GM23248 (cell line): ENCODE measurements at regions not wholly inside any gene's neighbourhood (a gene's known extent, or its start where the extent isn't known, plus 50 kb on each side); places are given as distances from the start of the nearest gene placed in this dataset.

Source experiments
- DNase-seq: peaks from one replicate; pipeline ENCODE4 v3.0.0-alpha.2; 2015
- H2AFZ ChIP-seq: fragments of 200-600 bp; sonication (generic); 2 replicates; pipeline ENCODE4 v1.6.1; 2016; ENCODE audit warnings: antibody characterized with exemption
- H3F3A ChIP-seq: fragments of 200-600 bp; sonication (generic); 2 replicates; pipeline ENCODE4 v1.6.1; 2016; ENCODE audit warnings: mild to moderate bottlenecking, antibody characterized with exemption, mixed run types; ENCODE audit not compliant: insufficient read depth
- H3K27ac ChIP-seq: fragments of 200-600 bp; sonication (generic); 2 replicates; pipeline ENCODE4 v1.5.1; 2016; ENCODE audit warnings: mild to moderate bottlenecking
- H3K27me3 ChIP-seq: fragments of 200-600 bp; sonication (generic); replicated peaks from 2 replicates; pipeline ENCODE4 v1.6.1; 2016; ENCODE audit warnings: mild to moderate bottlenecking; ENCODE audit not compliant: insufficient read depth
- H3K36me3 ChIP-seq: fragments of 200-600 bp; sonication (generic); 2 replicates; pipeline ENCODE4 v1.6.1; 2016; ENCODE audit warnings: low read depth, mild to moderate bottlenecking
- H3K4me1 ChIP-seq: fragments of 200-600 bp; sonication (generic); 2 replicates; pipeline ENCODE4 v1.6.1; 2016; ENCODE audit warnings: mild to moderate bottlenecking; ENCODE audit not compliant: insufficient read depth
- H3K4me2 ChIP-seq: fragments of 200-600 bp; sonication (generic); one replicate; pipeline ENCODE4 v1.6.1; 2016; ENCODE audit warnings: mild to moderate bottlenecking; ENCODE audit not compliant: unreplicated experiment
- H3K4me3 ChIP-seq: fragments of 200-600 bp; sonication (generic); 2 replicates; pipeline ENCODE4 v1.5.1; 2016; ENCODE audit warnings: mild to moderate bottlenecking
- H3K79me2 ChIP-seq: fragments of 200-600 bp; sonication (generic); 2 replicates; pipeline ENCODE4 v1.6.1; 2016; ENCODE audit warnings: mild to moderate bottlenecking; ENCODE audit not compliant: insufficient read depth
- H3K9ac ChIP-seq: fragments of 200-600 bp; sonication (generic); 2 replicates; pipeline ENCODE4 v1.6.1; 2016; ENCODE audit warnings: mild to moderate bottlenecking
- H3K9me2 ChIP-seq: fragments of 200-600 bp; sonication (generic); 2 replicates; pipeline ENCODE4 v1.6.1; 2016; ENCODE audit warnings: mixed run types, mild to moderate bottlenecking, moderate library complexity; ENCODE audit not compliant: insufficient read depth
- H3K9me3 ChIP-seq: fragments of 200-600 bp; sonication (generic); one replicate; pipeline ENCODE4 v1.6.1; 2017; ENCODE audit warnings: low read depth
- H4K20me1 ChIP-seq: fragments of 200-600 bp; sonication (generic); 2 replicates; pipeline ENCODE4 v1.6.0; 2016; ENCODE audit not compliant: insufficient read depth
- EZH2 ChIP-seq: fragments of 200-600 bp; sonication (generic); IDR thresholded peaks from 2 replicates; pipeline ENCODE4 v1.6.1; 2018; ENCODE audit warnings: antibody characterized with exemption, mild to moderate bottlenecking; ENCODE audit not compliant: insufficient read depth, poor library complexity, severe bottlenecking
- EZH2phosphoT487 ChIP-seq: fragments of 200-600 bp; sonication (generic); IDR thresholded peaks from 2 replicates; pipeline ENCODE4 v1.6.1; 2018; ENCODE audit warnings: antibody characterized with exemption, moderate library complexity, mild to moderate bottlenecking, low read depth; ENCODE audit not compliant: insufficient read depth
- WGBS, 2 experiments: methylation state at CpG; one replicate each; pipeline ENCODE4 v1.1.6; 2015 to 2017; ENCODE audit warnings: low lambda C conversion rate in 2 of 2, low coverage in 1 of 2; ENCODE audit errors: missing lambda C conversion rate in 2 of 2; 5-methylcytosine and 5-hydroxymethylcytosine counted together
- in situ Hi-C: fragments of 300-500 bp; cut with MboI; formaldehyde crosslinking; loops from 2 replicates; pipeline ENCODE4 v1.15.0; 2020

GRCh38 chr6:159357211-159357915 is 188.2 kb downstream of the FNDC1 start:
- 3 to 6% methylated on average over 7 of the region's 7 CpGs for WGBS, 2 experiments

DNA sequence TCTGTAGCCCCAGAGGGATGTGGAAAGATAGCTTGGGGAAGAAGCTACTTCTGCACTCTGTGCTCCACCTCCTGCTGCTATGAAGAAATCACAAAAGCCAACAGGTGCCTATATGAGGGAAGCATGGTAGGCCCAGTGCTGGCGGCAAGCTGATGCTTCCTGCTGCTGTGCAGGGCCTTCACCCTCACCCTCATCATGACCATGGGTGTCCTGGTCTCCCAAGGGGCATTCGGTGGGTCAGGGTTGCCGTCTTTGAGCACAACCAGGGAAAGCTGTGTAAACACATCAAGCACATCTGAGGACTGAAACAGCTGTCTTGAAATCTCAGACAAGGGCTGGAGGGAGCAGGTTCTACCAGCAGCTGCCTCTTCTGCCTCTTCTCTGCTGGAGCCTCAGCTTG is 184.0 kb downstream of the FNDC1 start:
- DNase-seq = no peak
- H3K79me2 ChIP-seq = no peaks in the 10 kb centered on the region
- WGBS, 2 experiments = 31 to 47% methylated on average over 3 of the region's 3 CpGs
- in situ Hi-C loops = no loop called here
- no peak overlapping the region for H3K4me3 ChIP-seq
- H3K9ac ChIP-seq = no peak overlapping the region
- H3K9me2 ChIP-seq = no peaks in the 10 kb centered on the region
- peaks cover 9% of the 10 kb centered on the region for H3K27me3 ChIP-seq
- H3K4me1 ChIP-seq = no peaks in the 10 kb centered on the region
- H3K9me3 ChIP-seq = no peaks in the 10 kb centered on the region
- no peak overlapping the region for H2AFZ ChIP-seq
- TF ChIP-seq EZH2 (no peak), EZH2phosphoT487 (no peak)
- H3K4me2 ChIP-seq = no peak overlapping the region
- no peak overlapping the region for H3K27ac ChIP-seq
- no peaks in the 10 kb centered on the region for H3F3A ChIP-seq
- no peaks in the 10 kb centered on the region for H4K20me1 ChIP-seq
- H3K36me3 ChIP-seq = no peaks in the 10 kb centered on the region

More at GRCh38 chr6:159357211-159357915, 188.2 kb downstream of the FNDC1 start:
- Histone ChIP-seq H4K20me1 (no peaks in the 10 kb centered on the region), H3K4me1 (0 out of 2 replicates have a peak, but pooled peaks cover 7% of the 10 kb centered on the region), H3K9me3 (no peaks in the 10 kb centered on the region), H3F3A (no peaks in the 10 kb centered on the region), H3K9me2 (no peaks in the 10 kb centered on the region), H3K27me3 (peaks cover 18% of the 10 kb centered on the region), H3K4me3 (no peak overlapping the region), H3K36me3 (no peaks in the 10 kb centered on the region), H2AFZ (no peak overlapping the region), H3K9ac (no peak overlapping the region), H3K4me2 (no peak overlapping the region), H3K79me2 (no peaks in the 10 kb centered on the region), H3K27ac (no peak overlapping the region)
- in situ Hi-C loops = no loop called here
- TF ChIP-seq EZH2 (no peak), EZH2phosphoT487 (no peak)
- DNase-seq = no peak

DNA sequence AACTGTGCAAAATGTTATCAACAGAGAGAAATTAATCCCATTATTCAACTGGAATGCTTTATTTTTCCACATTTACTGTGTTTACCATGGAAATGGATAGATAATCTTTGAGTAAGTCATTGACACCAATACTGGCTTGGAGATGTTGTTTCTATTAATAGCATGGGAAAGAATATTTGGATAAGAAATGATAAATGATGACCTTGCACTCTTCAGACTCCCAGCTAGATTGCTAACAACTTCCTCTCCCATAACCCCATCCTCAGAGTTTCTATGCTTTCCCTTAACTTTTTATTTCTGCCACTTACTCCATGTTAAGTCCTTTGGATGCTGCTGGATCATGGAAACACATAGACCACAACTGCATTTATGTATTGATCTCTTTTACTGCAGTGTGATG is 182.5 kb downstream of the FNDC1 start:
- Histone ChIP-seq H3K4me1 (no peaks in the 10 kb centered on the region), H3K79me2 (no peaks in the 10 kb centered on the region), H3K4me3 (no peak overlapping the region), H3K9ac (no peak overlapping the region), H3F3A (no peaks in the 10 kb centered on the region), H3K27me3 (no peaks in the 10 kb centered on the region), H2AFZ (no peak overlapping the region), H3K4me2 (no peak overlapping the region), H3K9me3 (no peaks in the 10 kb centered on the region), H4K20me1 (no peaks in the 10 kb centered on the region), H3K9me2 (no peaks in the 10 kb centered on the region), H3K27ac (no peak overlapping the region), H3K36me3 (no peaks in the 10 kb centered on the region)
- DNase-seq = no peak
- TF ChIP-seq EZH2 = no peak
- in situ Hi-C loops = no loop called here

DNA sequence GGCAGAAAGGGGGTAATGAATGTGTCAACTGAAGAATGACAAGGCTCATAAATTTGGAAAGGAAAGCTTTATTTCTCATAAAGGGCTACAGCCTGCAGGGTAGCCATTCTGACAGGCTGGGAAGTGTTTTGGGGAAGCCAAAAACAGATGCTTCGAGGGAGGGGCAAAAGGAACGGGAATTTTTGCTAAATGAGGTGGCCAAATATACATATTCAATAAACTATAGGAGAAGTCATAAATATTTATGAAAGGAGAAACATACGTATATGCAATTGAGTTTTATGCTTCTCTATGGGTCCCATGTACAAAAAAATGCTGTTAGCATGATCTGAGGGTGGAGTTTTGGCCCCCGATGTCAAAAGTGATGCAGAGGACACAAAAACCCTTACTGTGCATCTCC is 180.7 kb downstream of the FNDC1 start:
- Histone ChIP-seq H4K20me1 (no peaks in the 10 kb centered on the region), H3K4me3 (no peak overlapping the region), H3K27me3 (no peaks in the 10 kb centered on the region), H3K9ac (no peak overlapping the region), H3K27ac (no peak overlapping the region), H3K4me1 (no peaks in the 10 kb centered on the region), H3K9me3 (no peaks in the 10 kb centered on the region), H2AFZ (no peak overlapping the region), H3K9me2 (no peaks in the 10 kb centered on the region), H3K79me2 (no peaks in the 10 kb centered on the region), H3K4me2 (no peak overlapping the region), H3F3A (no peaks in the 10 kb centered on the region), H3K36me3 (no peaks in the 10 kb centered on the region)
- DNase-seq = no peak
- TF ChIP-seq EZH2phosphoT487 = no peak
- no peak for TF ChIP-seq EZH2
- in situ Hi-C loops = no loop called here
- WGBS, 2 experiments = 18 to 21% methylated on average over 4 of the region's 4 CpGs

DNA sequence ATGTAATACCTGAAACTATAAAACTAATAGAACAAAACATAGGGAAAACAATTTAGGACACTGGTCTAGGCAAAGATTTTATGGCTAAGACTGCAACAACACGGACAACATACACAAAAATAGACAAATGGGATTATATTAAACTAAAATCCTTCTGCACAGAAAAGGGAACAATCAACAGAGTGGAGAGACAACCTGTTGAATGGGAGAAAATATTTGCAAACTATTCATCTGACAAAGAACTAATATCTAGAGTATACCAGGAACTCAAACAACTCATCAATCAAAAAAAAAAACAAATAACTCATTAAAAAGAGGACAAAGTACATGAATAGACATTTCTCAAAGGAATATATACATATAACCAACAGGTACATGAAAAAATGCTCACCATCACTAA is 174.5 kb downstream of the FNDC1 start:
- no peak overlapping the region for H3K4me3 ChIP-seq
- in situ Hi-C loops = no loop called here
- no peaks in the 10 kb centered on the region for H3K9me2 ChIP-seq
- H3K79me2 ChIP-seq = no peaks in the 10 kb centered on the region
- H4K20me1 ChIP-seq = no peaks in the 10 kb centered on the region
- no peaks in the 10 kb centered on the region for H3K4me1 ChIP-seq
- H3F3A ChIP-seq = no peaks in the 10 kb centered on the region
- H3K4me2 ChIP-seq = no peak overlapping the region
- H3K27ac ChIP-seq = no peak overlapping the region
- no peak for TF ChIP-seq EZH2phosphoT487
- TF ChIP-seq EZH2 = no peak
- H3K36me3 ChIP-seq = no peaks in the 10 kb centered on the region
- no peak overlapping the region for H2AFZ ChIP-seq
- H3K9me3 ChIP-seq = peaks cover 4% of the 10 kb centered on the region
- DNase-seq = no peak
- H3K9ac ChIP-seq = no peak overlapping the region
- H3K27me3 ChIP-seq = no peaks in the 10 kb centered on the region
- WGBS, 2 experiments = 13 to 31% methylated on average over 1 of the region's 1 CpG
